CD1c-positive myeloid dendritic cell (primary cell): ENCODE measurements at regions not wholly inside any gene's neighbourhood (a gene's known extent, or its start where the extent isn't known, plus 50 kb on each side); places are given as distances from the start of the nearest gene placed in this dataset.

Experiments used
- DNase-seq: peaks from one replicate; pipeline ENCODE4 v3.0.0-alpha.2; 2016; ENCODE audit errors: extremely low spot score

- no peak for DNase-seq
Measured at GRCh38 chr1:70890408-70890807, 157.2 kb downstream of the PTGER3 start.

- DNase-seq = no peak
Measured at GRCh38 chr1:70891051-70891843, 156.4 kb downstream of the PTGER3 start.

DNA sequence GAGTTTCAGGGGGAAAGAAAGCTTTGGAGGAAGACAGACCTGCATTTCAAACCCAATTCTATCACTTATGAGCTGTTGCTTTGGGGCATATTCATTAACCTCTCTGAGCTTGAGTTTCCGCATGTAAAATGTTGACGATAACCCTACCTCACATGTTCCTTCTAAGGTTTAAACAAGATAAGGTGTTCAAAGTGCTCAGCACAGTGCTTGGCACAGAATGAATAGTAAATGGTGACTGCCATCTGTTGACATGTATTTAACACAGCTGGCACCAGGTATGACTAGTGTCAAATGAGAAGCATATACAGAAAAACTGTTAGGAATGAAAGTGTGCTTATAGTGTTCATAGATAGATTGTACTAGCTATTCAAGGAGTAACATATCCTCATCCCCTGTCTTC is 155.5 kb downstream of the PTGER3 start:
- no peak for DNase-seq

DNA sequence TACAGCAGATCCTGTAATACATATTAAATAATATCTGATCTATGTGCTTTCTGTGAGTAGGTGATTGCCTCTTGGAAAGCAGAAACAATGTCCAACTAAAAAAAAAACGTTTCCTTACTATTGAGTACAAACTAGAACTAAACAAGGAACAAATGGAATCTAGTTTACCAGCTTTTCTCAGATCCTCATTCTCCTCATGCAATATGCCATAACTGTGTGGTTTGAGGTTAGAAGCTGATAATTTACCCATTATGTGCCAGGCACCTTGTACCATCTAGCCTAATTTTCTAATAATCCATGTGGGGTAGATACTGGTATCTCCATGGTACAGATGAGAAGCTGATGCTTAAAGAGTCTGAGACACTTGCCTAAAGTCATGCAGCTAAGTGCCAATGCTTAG is 154.7 kb downstream of the PTGER3 start:
- DNase-seq = peak; percentile 83

DNA sequence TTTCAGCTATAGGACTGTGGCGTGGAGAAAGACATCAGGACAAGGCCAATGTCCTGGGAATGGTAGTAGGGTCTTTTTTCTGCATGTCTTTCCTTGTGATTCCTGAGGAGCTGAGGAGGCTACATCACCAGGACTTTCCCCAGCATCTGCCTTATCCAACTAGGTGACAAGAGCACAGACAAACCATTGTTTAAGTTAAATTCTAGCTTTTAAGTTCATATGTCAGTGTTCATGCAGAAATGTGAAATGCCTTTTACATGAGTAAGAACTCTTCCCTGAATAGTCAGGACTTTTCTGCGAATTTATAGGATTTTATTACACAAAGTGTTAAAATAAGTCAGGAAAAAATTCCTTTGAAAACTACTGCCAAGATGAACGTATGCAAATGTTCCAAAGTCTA is 154.2 kb downstream of the PTGER3 start:
- no peak for DNase-seq

- no peak for DNase-seq
Measured at GRCh38 chr1:70895531-70895930, 152.1 kb downstream of the PTGER3 start.

DNA sequence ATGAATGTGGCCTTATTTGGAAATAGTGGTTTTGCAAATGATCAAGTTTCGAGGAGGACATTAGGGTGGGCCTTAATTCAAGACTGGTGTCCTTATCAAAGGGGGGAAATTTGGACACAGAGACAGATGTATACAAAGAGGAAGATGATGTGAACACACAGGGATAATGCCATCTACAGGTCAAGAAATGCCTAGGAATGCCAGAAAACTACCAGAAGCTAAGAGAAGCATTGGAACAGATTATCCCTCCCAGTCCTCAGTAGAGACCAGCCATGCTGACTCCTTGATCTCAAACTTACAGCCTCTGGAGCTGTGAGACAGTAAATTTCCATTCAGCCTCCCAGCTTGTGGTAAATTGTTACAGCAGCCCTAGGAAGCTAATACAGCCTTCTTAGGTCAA is 151.4 kb downstream of the PTGER3 start:
- DNase-seq = no peak

- DNase-seq = no peak
Measured at GRCh38 chr1:70897273-70897672, 150.3 kb downstream of the PTGER3 start.

- no peak for DNase-seq
Measured at GRCh38 chr1:70899735-70900134, 147.9 kb downstream of the PTGER3 start.

DNA sequence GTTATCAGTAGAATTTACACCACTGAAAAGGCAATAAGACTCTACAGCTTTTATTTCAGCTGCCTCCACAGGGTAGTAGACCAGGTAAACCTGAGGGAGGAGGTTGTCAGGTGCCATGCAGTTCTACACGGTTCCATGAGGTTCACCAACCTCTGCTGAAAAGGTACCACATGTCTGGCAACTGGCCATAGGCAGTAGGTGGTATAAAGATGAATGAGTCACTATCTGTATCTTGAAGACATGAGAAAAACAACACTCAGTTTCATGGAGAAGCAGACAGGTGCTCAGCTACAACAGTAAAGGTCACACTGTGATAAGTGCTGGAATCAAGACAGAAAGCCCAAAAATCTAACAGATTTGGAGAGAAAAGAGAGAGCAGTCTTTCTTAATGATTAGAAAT is 145.4 kb downstream of the PTGER3 start:
- no peak for DNase-seq

DNA sequence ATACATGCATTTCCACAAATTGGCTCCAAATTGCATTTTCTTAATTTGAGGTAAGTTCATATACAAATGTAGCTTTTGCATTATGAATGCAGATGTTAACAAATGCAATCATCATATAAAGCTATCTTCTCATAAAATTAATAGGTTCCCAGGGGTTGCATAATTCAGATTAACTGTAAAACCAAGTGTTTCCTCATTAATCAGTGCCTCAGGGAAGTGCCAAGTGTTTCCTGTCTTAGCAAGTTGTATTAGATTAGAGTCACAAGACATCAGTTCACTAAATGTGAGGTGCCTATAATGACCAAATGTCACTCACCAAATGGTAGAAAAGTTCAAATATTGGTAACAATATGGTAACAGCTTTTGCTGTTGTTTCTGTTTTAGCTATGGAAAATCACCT is 140.8 kb downstream of the PTGER3 start:
- DNase-seq = peak; percentile 15

DNA sequence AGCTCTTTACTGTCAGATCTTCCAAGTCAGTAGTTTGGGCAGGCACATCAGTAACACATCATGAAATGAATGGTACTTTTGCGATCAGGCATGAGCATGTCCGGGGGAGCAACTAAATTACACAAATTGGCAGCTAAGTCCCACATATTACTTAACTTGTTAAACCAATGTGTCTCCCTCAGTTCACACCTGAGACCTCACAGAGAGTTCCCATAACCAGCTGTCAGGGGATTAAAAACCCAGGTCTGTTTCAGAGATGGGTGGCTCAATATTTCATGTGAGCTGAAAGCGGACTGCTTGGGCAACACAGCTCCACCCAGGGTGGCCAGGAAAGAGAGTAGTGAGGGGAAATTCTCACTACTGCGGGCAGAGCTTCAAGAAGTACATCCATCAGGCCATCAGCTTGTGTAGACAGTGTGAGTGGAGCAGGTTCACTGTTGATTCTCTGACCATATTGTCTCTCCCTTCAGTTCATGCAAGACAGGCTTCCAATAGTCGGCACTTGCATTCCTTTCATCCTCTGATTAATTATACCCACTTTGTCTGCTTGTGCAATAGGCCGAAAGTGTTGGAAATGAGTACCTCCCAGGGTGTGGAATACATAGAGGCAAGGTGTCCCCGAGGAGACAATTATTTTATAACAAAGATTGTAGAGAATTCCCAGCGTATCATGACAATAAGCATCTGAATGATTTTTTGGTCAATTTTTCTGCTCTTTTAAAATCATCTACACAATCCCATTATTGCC is 139.9 kb downstream of the PTGER3 start:
- DNase-seq = no peak

- DNase-seq = no peak
Measured at GRCh38 chr1:70909262-70909822, 138.3 kb downstream of the PTGER3 start.

GRCh38 chr1:70910013-70910412 is 137.6 kb downstream of the PTGER3 start:
- peak; percentile 19 for DNase-seq

- DNase-seq = no peak
Measured at GRCh38 chr1:70911861-70912260, 135.8 kb downstream of the PTGER3 start.

- DNase-seq = no peak
Measured at GRCh38 chr1:70914224-70914623, 133.4 kb downstream of the PTGER3 start.

- no peak for DNase-seq
Measured at GRCh38 chr1:70915258-70916033, 132.2 kb downstream of the PTGER3 start.

- no peak for DNase-seq
Measured at GRCh38 chr1:70916034-70916427, 131.6 kb downstream of the PTGER3 start.

DNA sequence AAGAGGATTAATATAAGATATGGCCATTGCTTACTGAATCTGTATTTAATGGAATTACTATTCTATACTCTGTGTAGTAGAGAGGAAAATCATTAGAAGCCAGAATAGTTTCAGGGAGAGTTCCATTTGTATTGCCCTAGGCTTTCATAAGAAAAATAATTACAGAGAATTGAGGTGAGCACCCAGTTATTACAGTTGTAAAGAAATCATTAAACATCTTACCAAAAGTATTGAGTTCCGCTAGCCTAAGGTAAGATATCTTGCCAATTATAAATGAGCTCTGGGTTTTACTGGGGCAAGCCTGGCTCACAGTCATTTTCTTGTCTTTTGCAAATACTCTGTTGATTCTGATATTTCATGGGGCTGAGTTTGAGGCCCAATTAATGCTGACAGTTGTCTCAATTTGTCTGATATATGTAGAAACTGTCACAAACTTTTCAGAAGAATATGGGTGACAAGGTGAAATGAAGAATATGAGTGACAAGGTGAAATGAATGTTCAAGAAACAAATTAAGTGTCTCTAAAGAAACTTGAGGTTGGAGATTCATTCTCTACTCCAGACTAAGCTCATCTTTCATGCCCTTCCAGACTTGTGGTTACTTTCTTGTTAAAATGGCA is 127.8 kb downstream of the PTGER3 start:
- DNase-seq = no peak
